Activated T-helper 2 cell treated with anti-CD3 and anti-CD28 coated beads, Interferon-gamma antibody, Interleukin-2, Interleukin-4, amounts not matched to agents 10 μg/mL and 5 μg/mL and 100 μg/mL, durations not matched to agents 14 hours and 24 hours and 36 hours (primary cell): ENCODE measurements at regions not wholly inside any gene's neighbourhood (a gene's known extent, or its start where the extent isn't known, plus 50 kb on each side); places are given as distances from the start of the nearest gene placed in this dataset.

ENCODE experiments used
- DNase-seq: peaks from one replicate; pipeline ENCODE4 v3.0.0; 2021; ENCODE audit warnings: low spot score
- H3K27ac Mint-ChIP-seq: one replicate; pipeline ENCODE4 v1.8.0; 2021; ENCODE audit warnings: mixed read lengths
- H3K27me3 Mint-ChIP-seq: one replicate; pipeline ENCODE4 v1.8.0; 2021; ENCODE audit warnings: low read depth, mixed read lengths
- H3K36me3 Mint-ChIP-seq: one replicate; pipeline ENCODE4 v1.8.0; 2021; ENCODE audit warnings: low read depth, mixed read lengths
- H3K4me1 Mint-ChIP-seq: one replicate; pipeline ENCODE4 v1.8.0; 2021; ENCODE audit warnings: low read depth, mixed read lengths
- H3K4me3 Mint-ChIP-seq: one replicate; pipeline ENCODE4 v1.8.0; 2021; ENCODE audit warnings: low read depth, mild to moderate bottlenecking, moderate library complexity, mixed read lengths
- H3K9me3 Mint-ChIP-seq: one replicate; pipeline ENCODE4 v1.8.0; 2021; ENCODE audit warnings: mixed read lengths
- intact Hi-C: fragments of 100-400 bp; cut with micrococcal nuclease; formaldehyde crosslinking; loops from one replicate; pipeline ENCODE4 v1.15.1; 2023

- no peaks in the 10 kb centered on the region for H3K36me3 Mint-ChIP-seq
- no peaks in the 10 kb centered on the region for H3K27me3 Mint-ChIP-seq
- H3K27ac Mint-ChIP-seq, result no peak overlapping the region
- H3K9me3 Mint-ChIP-seq, result no peaks in the 10 kb centered on the region
- intact Hi-C loops, result no loop called here
- DNase-seq, result no peak
- H3K4me3 Mint-ChIP-seq, result no peak overlapping the region
- no peaks in the 10 kb centered on the region for H3K4me1 Mint-ChIP-seq
Observed at GRCh38 chrX:25295466-25295865, 279.7 kb upstream of the ARX start.

GRCh38 chrX:25290132-25290531, 274.4 kb upstream of the ARX start:
- Mint-ChIP-seq H3K4me3 (no peak overlapping the region), H3K27ac (no peak overlapping the region), H3K27me3 (no peaks in the 10 kb centered on the region), H3K9me3 (no peaks in the 10 kb centered on the region), H3K4me1 (no peaks in the 10 kb centered on the region), H3K36me3 (no peaks in the 10 kb centered on the region)
- intact Hi-C loops, result no loop called here
- no peak for DNase-seq

GRCh38 chrX:25288676-25289075, 272.9 kb upstream of the ARX start:
- no peak overlapping the region for H3K4me3 Mint-ChIP-seq
- no peak overlapping the region for H3K27ac Mint-ChIP-seq
- no peaks in the 10 kb centered on the region for H3K36me3 Mint-ChIP-seq
- no peaks in the 10 kb centered on the region for H3K27me3 Mint-ChIP-seq
- no peaks in the 10 kb centered on the region for H3K9me3 Mint-ChIP-seq
- H3K4me1 Mint-ChIP-seq, result no peaks in the 10 kb centered on the region
- intact Hi-C loops, result no loop called here
- DNase-seq, result no peak

GRCh38 chrX:25287521-25287920, 271.8 kb upstream of the ARX start:
- Mint-ChIP-seq H3K9me3 (no peaks in the 10 kb centered on the region), H3K36me3 (no peaks in the 10 kb centered on the region), H3K4me3 (no peak overlapping the region), H3K27ac (no peak overlapping the region), H3K27me3 (no peaks in the 10 kb centered on the region), H3K4me1 (no peaks in the 10 kb centered on the region)
- DNase-seq, result no peak
- intact Hi-C loops, result no loop called here

GRCh38 chrX:25285598-25285997, 269.8 kb upstream of the ARX start:
- H3K27ac Mint-ChIP-seq, result no peak overlapping the region
- no peaks in the 10 kb centered on the region for H3K4me1 Mint-ChIP-seq

GRCh38 chrX:25279510-25279909, 263.7 kb upstream of the ARX start:
- Mint-ChIP-seq H3K27me3 (no peaks in the 10 kb centered on the region), H3K36me3 (no peaks in the 10 kb centered on the region), H3K4me3 (no peak overlapping the region), H3K9me3 (no peaks in the 10 kb centered on the region), H3K4me1 (no peaks in the 10 kb centered on the region), H3K27ac (no peak overlapping the region)
- no peak for DNase-seq
- intact Hi-C loops, result no loop called here

More at GRCh38 chrX:25285598-25285997, 269.8 kb upstream of the ARX start:
- no peak overlapping the region for H3K4me3 Mint-ChIP-seq
- H3K27me3 Mint-ChIP-seq, result no peaks in the 10 kb centered on the region
- DNase-seq, result no peak
- no peaks in the 10 kb centered on the region for H3K9me3 Mint-ChIP-seq
- intact Hi-C loops, result no loop called here
- H3K36me3 Mint-ChIP-seq, result no peaks in the 10 kb centered on the region

GRCh38 chrX:25278341-25278740, 262.6 kb upstream of the ARX start:
- no peaks in the 10 kb centered on the region for H3K9me3 Mint-ChIP-seq
- H3K27ac Mint-ChIP-seq, result no peak overlapping the region
- no peaks in the 10 kb centered on the region for H3K36me3 Mint-ChIP-seq
- no peaks in the 10 kb centered on the region for H3K27me3 Mint-ChIP-seq
- no peaks in the 10 kb centered on the region for H3K4me1 Mint-ChIP-seq
- intact Hi-C loops, result no loop called here
- no peak overlapping the region for H3K4me3 Mint-ChIP-seq
- no peak for DNase-seq

- Mint-ChIP-seq H3K4me3 (no peak overlapping the region), H3K9me3 (no peaks in the 10 kb centered on the region), H3K36me3 (no peaks in the 10 kb centered on the region), H3K27ac (no peak overlapping the region), H3K4me1 (no peaks in the 10 kb centered on the region), H3K27me3 (no peaks in the 10 kb centered on the region)
- intact Hi-C loops, result no loop called here
- no peak for DNase-seq
Observed at GRCh38 chrX:25277574-25277973, 261.8 kb upstream of the ARX start.

GRCh38 chrX:25275159-25275558, 259.4 kb upstream of the ARX start:
- DNase-seq, result no peak

GRCh38 chrX:25241461-25241860, 225.7 kb upstream of the ARX start:
- Mint-ChIP-seq H3K27ac (no peak overlapping the region), H3K4me1 (no peaks in the 10 kb centered on the region), H3K36me3 (no peaks in the 10 kb centered on the region), H3K9me3 (no peaks in the 10 kb centered on the region), H3K27me3 (no peaks in the 10 kb centered on the region), H3K4me3 (no peak overlapping the region)
- intact Hi-C loops, result no loop called here
- DNase-seq, result no peak

More at GRCh38 chrX:25275159-25275558, 259.4 kb upstream of the ARX start:
- no peak overlapping the region for H3K27ac Mint-ChIP-seq
- no peaks in the 10 kb centered on the region for H3K27me3 Mint-ChIP-seq
- no peak overlapping the region for H3K4me3 Mint-ChIP-seq
- no peaks in the 10 kb centered on the region for H3K9me3 Mint-ChIP-seq
- H3K36me3 Mint-ChIP-seq, result no peaks in the 10 kb centered on the region
- no peaks in the 10 kb centered on the region for H3K4me1 Mint-ChIP-seq
- intact Hi-C loops, result no loop called here

- no peak overlapping the region for H3K27ac Mint-ChIP-seq
- no peaks in the 10 kb centered on the region for H3K36me3 Mint-ChIP-seq
- no peaks in the 10 kb centered on the region for H3K27me3 Mint-ChIP-seq
- intact Hi-C loops, result no loop called here
- H3K4me3 Mint-ChIP-seq, result no peak overlapping the region
- DNase-seq, result no peak
- H3K9me3 Mint-ChIP-seq, result no peaks in the 10 kb centered on the region
- H3K4me1 Mint-ChIP-seq, result no peaks in the 10 kb centered on the region
Observed at GRCh38 chrX:25226151-25226550, 210.4 kb upstream of the ARX start.

GRCh38 chrX:25219480-25219879, 203.7 kb upstream of the ARX start:
- DNase-seq, result no peak
- Mint-ChIP-seq H3K27ac (no peak overlapping the region), H3K9me3 (no peaks in the 10 kb centered on the region), H3K27me3 (no peaks in the 10 kb centered on the region), H3K36me3 (no peaks in the 10 kb centered on the region), H3K4me3 (no peak overlapping the region), H3K4me1 (no peaks in the 10 kb centered on the region)
- intact Hi-C loops, result no loop called here

- H3K27me3 Mint-ChIP-seq, result no peaks in the 10 kb centered on the region
- H3K4me1 Mint-ChIP-seq, result no peaks in the 10 kb centered on the region
- no peak overlapping the region for H3K27ac Mint-ChIP-seq
- no peaks in the 10 kb centered on the region for H3K36me3 Mint-ChIP-seq
- H3K4me3 Mint-ChIP-seq, result no peak overlapping the region
- intact Hi-C loops, result no loop called here
- H3K9me3 Mint-ChIP-seq, result no peaks in the 10 kb centered on the region
- DNase-seq, result no peak
Observed at GRCh38 chrX:25213611-25214010, 197.8 kb upstream of the ARX start.

- no peak overlapping the region for H3K4me3 Mint-ChIP-seq
- H3K27ac Mint-ChIP-seq, result no peak overlapping the region
- no peaks in the 10 kb centered on the region for H3K36me3 Mint-ChIP-seq
- no peaks in the 10 kb centered on the region for H3K4me1 Mint-ChIP-seq
- no peaks in the 10 kb centered on the region for H3K9me3 Mint-ChIP-seq
- no peak for DNase-seq
- intact Hi-C loops, result no loop called here
- no peaks in the 10 kb centered on the region for H3K27me3 Mint-ChIP-seq
Observed at GRCh38 chrX:25207803-25208475, 192.2 kb upstream of the ARX start.
